ENCODE measurements at regions not wholly inside any gene's neighbourhood (a gene's known extent, or its start where the extent isn't known, plus 50 kb on each side); places are given as distances from the start of the nearest gene placed in this dataset.
"Not testable (repeated sequence)": the region's sequence is repeated elsewhere in the genome, so short reads cannot be mapped to it uniquely, and the experiment has no call there.

DNA sequence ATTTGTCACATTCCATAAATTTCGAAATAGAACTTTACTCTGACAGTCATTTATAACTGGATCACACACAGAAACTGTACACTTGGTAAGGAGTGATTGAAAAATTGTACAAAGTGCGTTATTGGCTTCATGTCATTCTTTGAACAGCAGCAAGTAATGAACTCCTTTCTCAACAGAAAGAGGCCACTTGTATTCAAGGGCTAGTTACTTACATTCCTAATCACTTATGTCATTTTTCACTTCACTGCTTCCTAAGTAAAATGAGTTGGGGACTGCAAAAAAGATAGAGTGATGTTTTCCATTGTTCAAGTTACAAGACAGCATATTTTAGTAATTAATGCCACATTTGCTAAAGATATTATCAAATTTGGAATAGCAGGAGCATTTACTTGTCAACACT, 893.2 kb downstream of the DTWD2 start:
- DNase-seq (ENCODE audit: low spot score), result no peak
- no peak for ATAC-seq

DNA sequence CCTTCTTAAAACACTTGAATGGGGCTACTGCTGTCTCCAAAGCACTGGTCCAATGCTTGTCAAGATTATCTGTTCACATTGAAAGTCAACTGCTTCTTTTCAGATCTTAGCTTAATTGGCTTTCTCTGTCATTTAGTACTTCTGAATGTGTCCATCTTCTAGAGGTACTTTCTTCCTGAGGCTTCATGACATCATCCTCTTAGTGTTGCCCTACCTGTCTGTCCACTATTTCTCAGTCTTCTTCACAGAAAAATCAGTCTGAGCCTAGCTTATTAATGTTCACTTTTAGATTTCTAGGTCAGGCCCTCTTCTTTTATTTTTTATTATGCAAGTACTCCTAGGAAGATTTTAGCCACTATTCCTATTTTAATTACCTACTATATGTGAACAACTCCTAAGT, 899.9 kb downstream of the DTWD2 start:
- no peak for DNase-seq (ENCODE audit: low spot score)
- ATAC-seq, result no peak

- no peak for DNase-seq (ENCODE audit: low spot score)
These were observed 911.9 kb downstream of the DTWD2 start for GRCh38 chr5:118076490-118076889.

GRCh38 chr5:118070041-118070440, 918.3 kb downstream of the DTWD2 start:
- DNase-seq (ENCODE audit: low spot score) (no peak), ATAC-seq (no peak)

More at GRCh38 chr5:118076490-118076889, 911.9 kb downstream of the DTWD2 start:
- ATAC-seq, result no peak

GRCh38 chr5:118069452-118069851, 918.9 kb downstream of the DTWD2 start:
- DNase-seq (ENCODE audit: low spot score) (no peak), ATAC-seq (no peak)

DNA sequence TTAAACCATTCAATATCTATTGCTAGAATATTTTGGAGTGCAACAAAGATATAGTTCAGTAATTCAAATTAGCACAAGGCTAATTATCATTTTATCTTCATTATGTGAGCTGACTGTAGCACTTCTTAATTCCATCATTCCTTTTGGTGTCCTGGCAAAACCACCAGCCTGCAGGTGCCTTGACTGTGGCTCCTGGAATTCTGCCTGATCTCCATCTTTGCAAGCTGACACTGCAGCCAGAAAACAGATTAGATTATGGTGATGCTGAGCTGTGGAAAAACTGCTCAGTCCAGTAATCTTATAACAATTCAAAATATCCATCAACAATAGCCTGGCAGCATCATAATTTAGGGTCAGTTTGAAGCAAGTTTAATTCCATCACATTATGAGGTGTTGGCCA, 919.5 kb downstream of the DTWD2 start:
- no peak for DNase-seq (ENCODE audit: low spot score)
- ATAC-seq, result no peak

DNA sequence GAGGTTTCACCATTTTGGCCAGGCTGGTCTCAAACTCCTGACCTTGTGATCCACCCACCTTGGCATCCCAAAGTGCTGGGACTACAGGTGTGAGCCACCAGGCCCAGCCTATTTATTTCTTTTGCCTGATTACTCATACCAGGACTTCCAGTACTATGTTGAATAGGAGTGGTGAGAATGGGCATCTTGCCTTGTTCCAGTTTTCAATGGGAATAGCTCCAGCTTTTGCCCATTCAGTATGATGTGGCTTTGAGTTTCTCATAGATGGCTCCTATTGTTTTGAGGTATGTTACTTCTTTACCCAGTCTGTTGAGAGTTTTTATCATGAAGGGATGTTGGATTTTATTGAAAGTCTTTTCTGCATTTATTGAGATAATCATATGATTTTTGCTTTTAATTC, 924.5 kb downstream of the DTWD2 start:
- not testable (repeated sequence) for ATAC-seq; DNase-seq (ENCODE audit: low spot score)

DNA sequence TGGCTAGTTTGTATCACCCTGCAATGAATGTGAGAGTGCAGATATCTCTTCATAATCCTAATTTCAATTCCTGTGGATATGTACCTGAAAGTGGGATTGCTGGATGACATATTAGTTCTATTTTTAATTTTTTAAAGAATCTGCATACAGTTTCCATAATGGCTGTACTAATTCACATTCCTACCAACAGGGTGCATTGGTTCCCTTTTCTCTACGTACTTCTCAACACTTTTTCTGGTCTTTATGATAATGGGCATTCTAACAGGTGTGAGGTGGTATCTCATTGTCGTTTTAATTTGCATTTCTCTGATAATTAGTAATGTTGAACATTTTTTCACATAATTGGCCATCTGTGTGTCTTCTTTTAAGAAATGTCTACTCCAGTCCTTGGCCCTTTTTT, 927.5 kb downstream of the DTWD2 start:
- no peak for ATAC-seq
- DNase-seq (ENCODE audit: low spot score), result no peak

DNA sequence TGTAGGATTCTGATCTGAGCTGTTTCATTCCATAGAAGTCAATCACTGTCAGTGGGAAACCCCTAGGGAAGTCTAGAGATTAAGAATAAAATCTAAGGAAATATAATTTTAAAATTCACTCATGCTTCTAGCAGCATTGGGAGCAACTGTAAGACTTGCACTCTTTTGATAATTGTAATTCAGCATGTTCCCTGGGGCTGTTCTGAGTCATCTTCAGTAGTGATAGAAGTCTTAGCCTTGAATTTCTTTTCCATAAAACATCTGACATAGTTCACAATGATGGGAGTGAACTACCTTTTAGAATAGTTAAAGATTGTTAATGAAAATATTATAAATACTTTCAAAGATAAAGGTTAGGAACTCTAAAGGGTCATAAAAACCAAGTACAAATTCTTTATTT, 935.8 kb downstream of the DTWD2 start:
- DNase-seq (ENCODE audit: low spot score), result no peak
- no peak for ATAC-seq

- DNase-seq (ENCODE audit: low spot score), result no peak
- ATAC-seq, result no peak
These were observed 944.2 kb downstream of the DTWD2 start for GRCh38 chr5:118044169-118044568.

DNA sequence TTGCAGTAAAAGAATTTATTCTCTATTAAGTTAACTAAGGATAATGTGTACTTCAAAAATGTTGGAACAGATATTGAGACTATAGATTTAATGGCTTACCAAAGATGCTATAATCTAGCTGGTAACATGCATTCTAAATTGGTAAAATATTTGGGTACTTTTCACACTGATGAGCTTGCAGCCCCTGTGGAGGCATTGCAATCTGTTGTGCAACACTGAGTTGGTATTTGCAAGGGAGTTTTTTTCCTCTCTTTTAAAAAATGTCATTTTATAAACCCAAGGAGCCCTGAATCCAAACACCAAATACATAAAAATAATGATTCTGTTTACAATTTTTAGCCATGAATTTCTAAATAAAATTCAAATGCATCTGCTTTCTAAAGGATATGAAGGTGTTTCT, 944.8 kb downstream of the DTWD2 start:
- no peak for DNase-seq (ENCODE audit: low spot score)
- no peak for ATAC-seq

DNA sequence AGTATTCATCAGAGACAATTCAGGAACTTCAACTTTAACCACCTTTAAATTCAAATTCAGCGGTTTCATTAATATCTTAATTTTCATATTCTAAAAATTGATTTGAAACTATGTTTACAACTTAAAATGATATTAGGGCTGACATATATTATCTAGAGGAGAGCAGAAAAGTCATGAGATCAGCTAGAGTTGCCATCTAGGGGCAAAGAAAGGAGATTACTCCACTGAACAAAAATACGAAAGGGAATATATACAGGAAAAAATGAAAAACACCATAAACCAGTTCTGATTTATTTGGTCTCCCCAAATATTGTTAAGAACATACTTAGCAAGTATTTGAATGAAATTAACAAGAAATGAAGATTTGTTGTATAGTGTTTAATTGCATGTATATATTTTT, 946.3 kb downstream of the DTWD2 start:
- no peak for DNase-seq (ENCODE audit: low spot score)
- no peak for ATAC-seq

DNA sequence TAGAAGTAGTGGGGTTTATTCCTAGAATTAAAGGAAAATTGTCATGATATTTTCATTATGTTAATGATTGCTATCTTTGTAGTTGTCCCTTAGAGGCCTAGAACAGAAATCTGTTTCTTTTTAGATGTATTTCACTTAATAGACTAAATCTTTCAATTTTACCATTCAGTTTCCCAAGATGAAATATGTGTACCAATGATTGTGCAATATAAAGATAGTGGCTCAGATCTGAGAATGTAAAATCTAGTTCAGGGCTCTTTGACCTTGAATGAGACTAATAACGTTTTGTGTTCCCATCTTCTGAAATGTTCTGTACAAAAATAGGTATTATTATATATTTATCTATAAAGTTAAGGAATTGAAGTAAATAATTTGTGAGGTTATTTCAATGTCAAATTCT, 947.9 kb downstream of the DTWD2 start:
- ATAC-seq, result no peak

GRCh38 chr5:118033686-118034338, 954.5 kb downstream of the DTWD2 start:
- DNase-seq (ENCODE audit: low spot score), result no peak
- no peak for ATAC-seq

More for the DNA sequence above, 947.9 kb downstream of the DTWD2 start:
- no peak for DNase-seq (ENCODE audit: low spot score)

DNA sequence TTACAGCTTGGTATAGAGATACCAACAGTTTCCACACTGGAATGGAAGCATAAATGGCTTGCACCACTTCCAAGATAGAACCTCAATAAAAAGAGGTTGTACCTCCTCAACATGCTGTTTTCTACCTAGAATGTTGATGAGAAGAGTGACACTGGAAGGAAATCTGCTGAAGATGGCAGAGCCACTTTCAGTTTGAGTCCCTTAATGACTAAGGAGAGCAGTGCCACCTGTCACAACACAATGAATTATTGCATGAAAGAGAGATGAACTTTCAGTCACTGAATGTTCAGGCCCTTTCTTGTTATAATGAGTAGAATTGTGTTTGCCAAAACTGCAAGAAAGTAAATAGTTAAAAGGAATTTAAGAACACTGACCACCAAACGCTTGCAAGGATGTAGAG, 958.5 kb downstream of the DTWD2 start:
- DNase-seq (ENCODE audit: low spot score) (no peak), ATAC-seq (no peak)

GRCh38 chr5:118022062-118022461, 966.3 kb downstream of the DTWD2 start:
- DNase-seq (ENCODE audit: low spot score) (no peak), ATAC-seq (no peak)

- no peak for DNase-seq (ENCODE audit: low spot score)
- no peak for ATAC-seq
These were observed 970.8 kb downstream of the DTWD2 start for GRCh38 chr5:118017536-118017935.

DNA sequence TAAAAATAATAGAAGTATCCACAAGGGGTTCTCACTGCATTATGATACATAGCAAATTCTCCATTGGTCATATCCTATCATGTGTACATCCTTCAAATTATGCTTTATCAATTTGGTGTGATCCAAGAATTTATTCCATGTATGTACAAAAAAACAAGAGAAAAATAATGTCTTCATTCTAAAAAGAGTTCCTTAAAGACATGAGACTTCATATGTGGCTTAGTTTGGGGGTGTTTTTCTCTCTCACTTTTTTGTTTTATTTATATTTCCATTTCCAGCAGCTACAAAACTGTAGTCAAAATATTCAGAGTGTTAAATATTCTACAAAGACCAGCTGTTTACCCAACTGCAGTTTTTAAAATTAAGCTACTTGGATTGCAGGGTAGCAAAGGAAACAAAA, 972.0 kb downstream of the DTWD2 start:
- DNase-seq (ENCODE audit: low spot score), result no peak

GRCh38 chr5:118015511-118015910, 972.8 kb downstream of the DTWD2 start:
- ATAC-seq, result no peak
- no peak for DNase-seq (ENCODE audit: low spot score)

More for the DNA sequence above, 972.0 kb downstream of the DTWD2 start:
- no peak for ATAC-seq

DNA sequence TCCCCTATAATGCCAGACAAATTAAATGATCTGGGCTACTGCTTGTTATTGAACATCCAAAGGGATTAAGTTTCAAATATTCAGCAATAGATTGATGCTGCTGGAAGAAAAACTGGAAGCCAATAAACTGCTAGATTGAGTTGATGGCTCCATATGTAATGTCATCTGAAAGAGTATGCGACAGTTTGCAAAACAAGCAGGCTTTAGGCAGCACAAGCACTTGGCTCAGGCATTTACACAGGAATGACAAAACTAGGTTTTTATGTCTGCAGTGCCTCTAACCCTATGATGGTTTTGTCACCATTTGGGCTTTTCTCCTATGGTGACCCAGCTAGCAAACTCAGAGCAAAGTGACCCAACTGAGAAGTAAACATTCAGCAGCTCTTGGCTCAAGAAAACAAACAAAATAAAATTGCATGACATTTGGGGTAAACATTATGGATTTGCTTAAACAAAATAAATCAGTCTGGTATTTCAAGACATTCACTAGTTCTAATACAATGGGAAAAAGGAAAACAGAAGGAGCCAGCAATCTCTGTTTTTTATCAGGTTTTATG, 978.5 kb downstream of the DTWD2 start:
- no peak for DNase-seq (ENCODE audit: low spot score)
- ATAC-seq, result no peak

- DNase-seq (ENCODE audit: low spot score) (no peak), ATAC-seq (no peak)
These were observed 979.6 kb downstream of the DTWD2 start for GRCh38 chr5:118008779-118009178.

DNA sequence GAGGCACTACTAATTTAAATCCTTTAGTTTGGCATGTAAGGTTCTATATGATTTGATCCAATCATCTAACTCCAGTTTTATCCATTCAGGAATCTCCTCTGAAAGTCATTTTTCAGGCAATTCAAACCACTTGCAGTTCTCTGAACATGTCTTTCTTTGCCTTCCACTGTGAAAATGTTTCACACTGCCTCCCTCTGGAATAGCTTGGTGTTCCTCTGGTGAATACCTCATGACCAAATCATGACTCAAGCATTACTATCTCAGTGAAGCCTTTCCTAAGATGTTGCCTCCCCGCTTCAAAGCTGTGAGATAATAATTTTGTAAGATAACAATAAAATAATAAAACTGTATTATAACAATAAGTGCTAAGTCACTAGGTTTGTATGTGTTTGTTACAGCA, 981.1 kb downstream of the DTWD2 start:
- DNase-seq (ENCODE audit: low spot score) (no peak), ATAC-seq (no peak)

GRCh38 chr5:118006219-118006618, 982.1 kb downstream of the DTWD2 start:
- DNase-seq (ENCODE audit: low spot score), result no peak
- no peak for ATAC-seq

Measured in left lobe of liver (tissue), 2 donors.